Retinal pigment epithelial cell (primary cell): ENCODE measurements at regions not wholly inside any gene's neighbourhood (a gene's known extent, or its start where the extent isn't known, plus 50 kb on each side); places are given as distances from the start of the nearest gene placed in this dataset.

Experiments
- DNase-seq: peaks from one replicate; pipeline ENCODE4 v3.0.0-alpha.2; 2010; ENCODE audit warnings: low read depth
- H3K4me3 ChIP-seq: 2 replicates; pipeline ENCODE4 v1.5.1; 2011; ENCODE audit warnings: mild to moderate bottlenecking, low read length, control low read depth, moderate library complexity
- TF ChIP-seq, protein P1 (sequence below): conservative IDR thresholded peaks from 2 replicates; pipeline ENCODE4 v1.5.1; 2011; ENCODE audit warnings: low read depth, low read length, control low read depth, inconsistent platforms

DNA sequence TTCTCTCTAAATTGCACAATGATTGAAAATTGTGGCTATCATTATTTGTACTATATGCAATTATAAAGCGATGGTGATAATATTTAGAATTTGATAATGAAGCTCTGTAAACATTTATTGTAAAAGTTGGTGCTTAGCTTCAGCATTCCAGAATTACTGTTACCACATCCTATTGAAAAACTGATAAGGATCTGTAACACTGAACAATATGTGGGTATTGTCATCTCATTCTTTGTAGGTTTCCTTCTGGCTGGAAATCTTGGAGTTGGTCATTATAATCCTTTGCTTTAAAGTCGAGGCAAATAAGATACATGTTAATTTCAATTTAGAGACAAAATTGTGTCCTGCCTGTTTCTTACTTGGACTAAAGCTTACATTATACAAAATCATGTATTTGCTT lies 323.4 kb upstream of the GOLIM4 start:
- DNase-seq, result no peak
- H3K4me3 ChIP-seq, result no peak overlapping the region
- TF ChIP-seq, protein P1, sequence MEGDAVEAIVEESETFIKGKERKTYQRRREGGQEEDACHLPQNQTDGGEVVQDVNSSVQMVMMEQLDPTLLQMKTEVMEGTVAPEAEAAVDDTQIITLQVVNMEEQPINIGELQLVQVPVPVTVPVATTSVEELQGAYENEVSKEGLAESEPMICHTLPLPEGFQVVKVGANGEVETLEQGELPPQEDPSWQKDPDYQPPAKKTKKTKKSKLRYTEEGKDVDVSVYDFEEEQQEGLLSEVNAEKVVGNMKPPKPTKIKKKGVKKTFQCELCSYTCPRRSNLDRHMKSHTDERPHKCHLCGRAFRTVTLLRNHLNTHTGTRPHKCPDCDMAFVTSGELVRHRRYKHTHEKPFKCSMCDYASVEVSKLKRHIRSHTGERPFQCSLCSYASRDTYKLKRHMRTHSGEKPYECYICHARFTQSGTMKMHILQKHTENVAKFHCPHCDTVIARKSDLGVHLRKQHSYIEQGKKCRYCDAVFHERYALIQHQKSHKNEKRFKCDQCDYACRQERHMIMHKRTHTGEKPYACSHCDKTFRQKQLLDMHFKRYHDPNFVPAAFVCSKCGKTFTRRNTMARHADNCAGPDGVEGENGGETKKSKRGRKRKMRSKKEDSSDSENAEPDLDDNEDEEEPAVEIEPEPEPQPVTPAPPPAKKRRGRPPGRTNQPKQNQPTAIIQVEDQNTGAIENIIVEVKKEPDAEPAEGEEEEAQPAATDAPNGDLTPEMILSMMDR, result no peak

DNA sequence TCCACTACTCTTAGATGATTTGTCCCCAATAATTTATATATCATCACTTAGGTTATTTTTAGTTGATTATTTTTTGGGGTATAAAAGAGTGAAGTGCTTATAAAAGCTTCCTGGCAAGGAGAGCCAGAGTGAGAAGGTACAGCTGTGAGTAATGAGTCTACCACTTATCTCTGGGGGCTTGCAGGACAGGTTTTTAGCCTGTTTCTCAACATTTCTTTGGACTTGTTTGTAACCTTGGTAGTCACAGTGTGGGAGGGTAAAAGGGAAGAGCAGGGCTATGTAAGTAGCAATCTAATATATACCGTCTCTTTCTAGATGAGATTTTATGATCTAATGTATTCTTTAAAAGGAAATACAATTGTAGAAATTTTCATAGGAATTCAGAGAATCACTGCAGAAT lies 321.3 kb upstream of the GOLIM4 start:
- TF ChIP-seq, protein P1, result no peak

DNA sequence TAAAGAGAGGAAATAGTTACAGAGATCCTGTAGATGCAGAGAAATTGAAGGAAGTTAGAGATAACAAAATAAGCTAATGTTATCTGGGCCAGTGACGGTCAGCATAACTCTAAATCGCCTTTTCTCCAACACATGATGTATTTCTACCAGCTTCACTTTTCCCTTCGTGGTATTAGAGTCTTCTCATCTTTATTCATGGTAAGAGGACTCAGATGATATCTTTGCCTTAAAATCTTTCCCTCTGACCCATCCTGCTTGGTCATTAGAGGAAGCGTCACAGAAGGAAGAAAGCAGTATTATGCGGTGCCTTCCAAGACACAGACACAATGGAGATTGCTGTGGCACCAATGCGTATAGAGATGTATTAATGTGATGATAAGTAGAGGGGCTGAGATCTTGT lies 320.7 kb upstream of the GOLIM4 start:
- TF ChIP-seq, protein P1, result no peak
- no peak overlapping the region for H3K4me3 ChIP-seq
- DNase-seq, result no peak

More for the DNA sequence above, 321.3 kb upstream of the GOLIM4 start:
- H3K4me3 ChIP-seq, result no peak overlapping the region
- DNase-seq, result no peak

DNA sequence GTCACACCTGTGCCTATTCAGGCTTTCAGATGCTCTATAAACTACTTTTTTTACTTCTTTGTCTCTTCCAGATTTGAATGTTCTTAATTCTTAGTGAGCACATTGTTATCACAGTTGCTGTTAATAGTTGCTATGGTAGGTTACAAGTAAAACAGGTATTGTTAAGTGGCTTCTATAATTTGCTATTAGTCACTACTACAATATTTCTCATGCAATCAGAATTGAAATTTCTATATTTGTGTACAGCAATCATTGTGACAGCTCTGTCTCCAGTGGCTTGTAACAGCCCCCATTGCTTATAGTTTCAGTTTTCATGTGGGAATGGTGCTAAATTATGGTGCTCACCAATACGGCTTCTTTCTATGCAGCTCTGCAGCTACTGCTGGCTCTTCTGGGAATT lies 318.4 kb upstream of the GOLIM4 start:
- H3K4me3 ChIP-seq, result no peak overlapping the region
- no peak for DNase-seq
- TF ChIP-seq, protein P1, result no peak

DNA sequence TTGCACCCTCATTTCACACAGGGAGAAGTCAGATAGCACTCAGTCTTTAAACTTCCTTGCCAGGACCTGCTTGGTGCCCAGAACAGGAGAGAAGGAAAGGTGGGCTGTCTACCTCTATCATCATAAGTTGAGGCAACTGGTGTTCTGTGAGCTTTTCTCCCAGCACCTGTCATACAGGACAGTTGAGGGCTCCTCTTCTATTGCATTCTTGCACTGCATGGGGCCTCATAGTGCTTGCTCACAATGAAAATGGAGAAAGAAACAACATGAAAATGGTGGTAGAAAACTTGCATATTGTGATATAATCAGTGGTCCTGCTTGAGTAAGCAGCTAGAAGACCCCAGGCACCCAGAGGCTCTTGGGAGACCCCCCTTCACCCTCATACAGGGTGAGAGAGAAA lies 311.7 kb upstream of the GOLIM4 start:
- no peak for DNase-seq
- no peak overlapping the region for H3K4me3 ChIP-seq
- TF ChIP-seq, protein P1, result no peak

DNA sequence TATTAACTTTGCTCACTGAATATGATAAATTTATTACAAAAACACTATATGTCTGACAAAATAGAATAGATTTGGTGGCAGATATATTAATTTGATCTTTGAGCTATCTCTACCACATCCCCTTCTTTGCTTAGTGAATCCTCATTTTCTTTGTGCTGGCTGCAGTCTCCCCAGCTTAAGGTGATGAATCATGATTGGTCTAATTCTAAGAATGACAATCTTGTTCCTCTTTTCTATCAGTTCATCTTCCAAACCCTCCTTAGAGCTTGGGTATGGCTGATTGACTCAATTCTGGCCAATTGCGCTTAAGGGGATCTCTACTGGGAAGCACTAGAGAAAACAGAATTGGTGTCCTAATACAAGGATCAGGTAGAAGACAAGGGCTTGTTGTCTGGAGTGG lies 309.6 kb upstream of the GOLIM4 start:
- TF ChIP-seq, protein P1, result no peak
- H3K4me3 ChIP-seq, result no peak overlapping the region
- no peak for DNase-seq

DNA sequence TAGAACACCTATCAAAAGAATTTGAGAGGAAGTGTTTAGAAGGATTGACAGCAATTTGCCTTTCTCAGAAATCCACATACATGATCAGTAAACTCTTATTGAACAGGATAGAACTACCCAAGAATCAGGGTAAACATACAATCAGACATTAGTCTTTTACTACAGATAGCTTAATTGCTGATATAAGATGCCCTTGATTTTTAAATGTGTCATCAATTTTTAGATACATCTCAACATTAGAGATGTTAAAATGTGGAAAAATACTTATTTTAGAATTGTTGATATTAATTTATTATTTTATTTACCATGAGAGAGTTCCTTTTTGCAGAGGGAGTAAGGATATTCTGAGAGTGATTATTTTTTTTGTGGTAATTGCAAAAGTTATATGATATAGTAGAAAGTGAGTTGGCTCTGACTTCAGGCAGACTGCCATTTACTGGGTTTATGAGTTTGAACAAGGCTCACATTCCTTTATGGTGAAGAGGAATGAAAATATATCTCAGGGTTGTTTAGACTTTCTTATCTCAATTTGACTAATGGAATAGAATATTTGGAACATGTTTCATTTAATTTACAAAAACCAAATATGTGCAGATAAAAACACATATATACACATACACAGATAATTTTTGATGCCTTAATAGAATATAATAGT lies 302.8 kb upstream of the GOLIM4 start:
- TF ChIP-seq, protein P1, result no peak
- no peak overlapping the region for H3K4me3 ChIP-seq
- DNase-seq, result peak; percentile 15
